HG03139 (cell line): ENCODE measurements at regions not wholly inside any gene's neighbourhood (a gene's known extent, or its start where the extent isn't known, plus 50 kb on each side); places are given as distances from the start of the nearest gene placed in this dataset.

Source experiments
- ATAC-seq: cut with Tn5 transposase; IDR thresholded peaks from one replicate; pipeline ENCODE4 v1.9.1; 2021; ENCODE audit not compliant: unreplicated experiment

GRCh38 chr15:31472636-31473384 lies 146.2 kb downstream of the KLF13 start:
- peak; percentile 82 for ATAC-seq

GRCh38 chr15:31473385-31474058 lies 146.9 kb downstream of the KLF13 start:
- ATAC-seq = no peak

- no peak for ATAC-seq
Observed at GRCh38 chr15:31474059-31474868, 147.6 kb downstream of the KLF13 start.

- no peak for ATAC-seq
Observed at GRCh38 chr15:31476236-31476810, 149.7 kb downstream of the KLF13 start.

- ATAC-seq = no peak
Observed at GRCh38 chr15:31476866-31477265, 150.2 kb downstream of the KLF13 start.

- ATAC-seq = no peak
Observed at GRCh38 chr15:31477301-31477700, 150.7 kb downstream of the KLF13 start.

- no peak for ATAC-seq
Observed at GRCh38 chr15:31477851-31478701, 151.4 kb downstream of the KLF13 start.

GRCh38 chr15:31478702-31479221 lies 152.1 kb downstream of the KLF13 start:
- ATAC-seq = no peak

GRCh38 chr15:31480356-31481025 lies 153.9 kb downstream of the KLF13 start:
- ATAC-seq = no peak

GRCh38 chr15:31481142-31481541 lies 154.5 kb downstream of the KLF13 start:
- ATAC-seq = no peak

- ATAC-seq = no peak
Observed at GRCh38 chr15:31482122-31482922, 155.7 kb downstream of the KLF13 start.

GRCh38 chr15:31483053-31483985 lies 156.7 kb downstream of the KLF13 start:
- no peak for ATAC-seq

- ATAC-seq = no peak
Observed at GRCh38 chr15:31483986-31484951, 157.6 kb downstream of the KLF13 start.

- no peak for ATAC-seq
Observed at GRCh38 chr15:31484986-31485385, 158.4 kb downstream of the KLF13 start.

- ATAC-seq = no peak
Observed at GRCh38 chr15:31485431-31485830, 158.8 kb downstream of the KLF13 start.

GRCh38 chr15:31485911-31486461 lies 159.4 kb downstream of the KLF13 start:
- ATAC-seq = no peak
